ENCODE measurements at regions not wholly inside any gene's neighbourhood (a gene's known extent, or its start where the extent isn't known, plus 50 kb on each side); places are given as distances from the start of the nearest gene placed in this dataset.

DNA sequence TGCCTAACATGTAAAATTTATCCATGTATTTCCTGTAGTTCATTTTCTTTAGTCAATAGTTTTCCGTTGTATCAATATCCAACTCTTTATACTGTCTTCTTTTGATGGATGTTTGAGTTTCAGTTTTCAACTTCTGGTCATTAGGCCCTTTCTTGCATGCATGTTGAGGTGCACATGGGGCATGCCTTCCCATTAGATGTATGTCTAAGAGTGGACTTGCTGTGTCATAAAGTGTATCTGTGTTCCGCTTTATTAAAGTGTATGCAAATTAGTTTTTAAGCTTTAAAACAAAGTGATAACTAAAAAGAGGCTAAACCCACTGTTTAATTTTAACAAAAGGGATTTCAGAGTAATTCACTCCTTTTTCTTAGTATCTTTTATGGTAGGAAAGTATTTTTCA, 441.1 kb downstream of the PCNX1 start:
- TF ChIP-seq, protein P1, sequence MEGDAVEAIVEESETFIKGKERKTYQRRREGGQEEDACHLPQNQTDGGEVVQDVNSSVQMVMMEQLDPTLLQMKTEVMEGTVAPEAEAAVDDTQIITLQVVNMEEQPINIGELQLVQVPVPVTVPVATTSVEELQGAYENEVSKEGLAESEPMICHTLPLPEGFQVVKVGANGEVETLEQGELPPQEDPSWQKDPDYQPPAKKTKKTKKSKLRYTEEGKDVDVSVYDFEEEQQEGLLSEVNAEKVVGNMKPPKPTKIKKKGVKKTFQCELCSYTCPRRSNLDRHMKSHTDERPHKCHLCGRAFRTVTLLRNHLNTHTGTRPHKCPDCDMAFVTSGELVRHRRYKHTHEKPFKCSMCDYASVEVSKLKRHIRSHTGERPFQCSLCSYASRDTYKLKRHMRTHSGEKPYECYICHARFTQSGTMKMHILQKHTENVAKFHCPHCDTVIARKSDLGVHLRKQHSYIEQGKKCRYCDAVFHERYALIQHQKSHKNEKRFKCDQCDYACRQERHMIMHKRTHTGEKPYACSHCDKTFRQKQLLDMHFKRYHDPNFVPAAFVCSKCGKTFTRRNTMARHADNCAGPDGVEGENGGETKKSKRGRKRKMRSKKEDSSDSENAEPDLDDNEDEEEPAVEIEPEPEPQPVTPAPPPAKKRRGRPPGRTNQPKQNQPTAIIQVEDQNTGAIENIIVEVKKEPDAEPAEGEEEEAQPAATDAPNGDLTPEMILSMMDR (IDR thresholded peaks at IDR 0.05; ENCODE audit: extremely low read depth in 1 of 2, insufficient read depth in 1 of 2, low read depth in 1 of 2, low read length in 2 of 2), result no peak
- TF ChIP-seq POLR2A (IDR thresholded peaks at IDR 0.05; ENCODE audit: low read depth, low read length), result no peak
- TF ChIP-seq MYC (IDR thresholded peaks at IDR 0.05; ENCODE audit: low read depth, low read length), result no peak
- no peak for TF ChIP-seq EZH2 (IDR thresholded peaks at IDR 0.05; ENCODE audit: borderline replicate concordance, low read depth, low read length, severe bottlenecking)
- no peak for TF ChIP-seq POLR2AphosphoS5 (IDR thresholded peaks at IDR 0.05; ENCODE audit: insufficient read depth, low read depth, low read length)
